ENCODE measurements at regions not wholly inside any gene's neighbourhood (a gene's known extent, or its start where the extent isn't known, plus 50 kb on each side); places are given as distances from the start of the nearest gene placed in this dataset.

DNA sequence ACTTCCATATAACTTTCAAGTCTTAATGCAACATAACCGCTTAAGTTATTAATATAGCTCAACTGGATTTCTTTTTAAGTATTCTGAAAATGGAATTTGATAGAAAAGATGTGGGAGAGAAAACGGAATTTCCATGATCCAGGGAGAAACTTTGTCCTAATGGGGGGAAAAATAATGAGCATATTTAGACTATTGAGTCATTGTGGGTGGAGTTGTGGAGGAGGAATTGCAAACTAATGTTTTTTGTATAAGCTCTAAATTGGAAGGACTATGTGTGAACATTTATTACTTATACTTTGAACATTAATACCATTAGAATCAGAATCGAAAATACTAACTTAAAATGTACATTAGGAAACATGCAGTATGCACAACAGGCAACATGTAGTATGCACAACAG, 159.9 kb upstream of the NEGR1 start (continued):
- TF ChIP-seq BACH2 (CRISPR knock-in tag; IDR thresholded peaks at IDR 0.05; ENCODE audit: borderline replicate concordance), result no peak

DNA sequence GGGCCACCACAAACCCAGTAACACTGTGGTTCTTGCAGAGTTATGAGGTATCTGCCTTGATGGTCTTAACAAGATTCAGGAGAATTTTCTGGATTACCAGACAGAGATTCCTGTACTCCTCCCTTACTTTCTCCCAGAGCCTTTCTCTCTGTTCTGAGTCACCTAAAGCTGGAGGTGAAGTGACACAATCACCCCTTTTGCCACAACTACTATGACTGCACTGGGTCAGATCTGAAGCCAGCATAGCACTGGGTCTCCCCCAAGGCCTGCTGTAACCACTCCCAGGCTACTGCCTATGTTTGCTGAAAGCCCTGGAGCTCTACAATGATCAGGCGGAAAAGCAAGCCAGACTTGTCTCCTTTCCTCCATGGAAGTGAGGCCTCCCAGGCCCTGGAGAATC, 156.7 kb upstream of the NEGR1 start:
- ATAC-seq, result no peak

DNA sequence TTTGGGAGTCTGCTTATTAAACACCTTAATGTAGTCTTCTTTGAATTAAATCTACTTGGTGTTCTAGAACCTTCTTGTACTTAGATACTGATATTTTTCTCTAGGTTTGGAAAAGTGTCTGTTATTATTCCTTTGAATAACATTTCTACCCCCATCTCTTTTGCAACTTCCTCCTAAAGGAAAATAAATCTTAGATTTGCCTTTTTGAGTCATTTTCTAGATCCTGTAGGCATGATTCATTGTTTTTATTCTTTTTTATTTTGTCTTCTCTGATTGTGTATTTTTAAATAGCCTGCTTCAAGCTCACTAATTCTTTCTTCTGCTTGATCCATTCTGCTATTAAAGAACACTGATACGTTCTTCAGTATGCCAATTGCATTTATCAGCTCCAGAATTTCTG, 155.9 kb upstream of the NEGR1 start:
- TF ChIP-seq ZNF70 (CRISPR knock-in tag; IDR thresholded peaks at IDR 0.05), result no peak
- no peak for TF ChIP-seq ZFP30 (CRISPR knock-in tag; IDR thresholded peaks at IDR 0.05)
- no peak for TF ChIP-seq ISL1 (CRISPR knock-in tag; IDR thresholded peaks at IDR 0.05)
- ATAC-seq, result no peak

More for the DNA sequence above, 156.7 kb upstream of the NEGR1 start:
- TF ChIP-seq OSR1 (CRISPR knock-in tag; IDR thresholded peaks at IDR 0.05), result no peak
- TF ChIP-seq SNAI2 (CRISPR knock-in tag; IDR thresholded peaks at IDR 0.05), result no peak
- TF ChIP-seq ZFP30 (CRISPR knock-in tag; IDR thresholded peaks at IDR 0.05), result no peak
- TF ChIP-seq, protein P1, sequence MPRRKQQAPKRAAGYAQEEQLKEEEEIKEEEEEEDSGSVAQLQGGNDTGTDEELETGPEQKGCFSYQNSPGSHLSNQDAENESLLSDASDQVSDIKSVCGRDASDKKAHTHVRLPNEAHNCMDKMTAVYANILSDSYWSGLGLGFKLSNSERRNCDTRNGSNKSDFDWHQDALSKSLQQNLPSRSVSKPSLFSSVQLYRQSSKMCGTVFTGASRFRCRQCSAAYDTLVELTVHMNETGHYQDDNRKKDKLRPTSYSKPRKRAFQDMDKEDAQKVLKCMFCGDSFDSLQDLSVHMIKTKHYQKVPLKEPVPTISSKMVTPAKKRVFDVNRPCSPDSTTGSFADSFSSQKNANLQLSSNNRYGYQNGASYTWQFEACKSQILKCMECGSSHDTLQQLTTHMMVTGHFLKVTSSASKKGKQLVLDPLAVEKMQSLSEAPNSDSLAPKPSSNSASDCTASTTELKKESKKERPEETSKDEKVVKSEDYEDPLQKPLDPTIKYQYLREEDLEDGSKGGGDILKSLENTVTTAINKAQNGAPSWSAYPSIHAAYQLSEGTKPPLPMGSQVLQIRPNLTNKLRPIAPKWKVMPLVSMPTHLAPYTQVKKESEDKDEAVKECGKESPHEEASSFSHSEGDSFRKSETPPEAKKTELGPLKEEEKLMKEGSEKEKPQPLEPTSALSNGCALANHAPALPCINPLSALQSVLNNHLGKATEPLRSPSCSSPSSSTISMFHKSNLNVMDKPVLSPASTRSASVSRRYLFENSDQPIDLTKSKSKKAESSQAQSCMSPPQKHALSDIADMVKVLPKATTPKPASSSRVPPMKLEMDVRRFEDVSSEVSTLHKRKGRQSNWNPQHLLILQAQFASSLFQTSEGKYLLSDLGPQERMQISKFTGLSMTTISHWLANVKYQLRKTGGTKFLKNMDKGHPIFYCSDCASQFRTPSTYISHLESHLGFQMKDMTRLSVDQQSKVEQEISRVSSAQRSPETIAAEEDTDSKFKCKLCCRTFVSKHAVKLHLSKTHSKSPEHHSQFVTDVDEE (CRISPR knock-in tag; IDR thresholded peaks at IDR 0.05), result no peak
- no peak for TF ChIP-seq GLIS3 (CRISPR knock-in tag; IDR thresholded peaks at IDR 0.05)
- TF ChIP-seq ZNF8 (CRISPR knock-in tag; IDR thresholded peaks at IDR 0.05), result no peak

DNA sequence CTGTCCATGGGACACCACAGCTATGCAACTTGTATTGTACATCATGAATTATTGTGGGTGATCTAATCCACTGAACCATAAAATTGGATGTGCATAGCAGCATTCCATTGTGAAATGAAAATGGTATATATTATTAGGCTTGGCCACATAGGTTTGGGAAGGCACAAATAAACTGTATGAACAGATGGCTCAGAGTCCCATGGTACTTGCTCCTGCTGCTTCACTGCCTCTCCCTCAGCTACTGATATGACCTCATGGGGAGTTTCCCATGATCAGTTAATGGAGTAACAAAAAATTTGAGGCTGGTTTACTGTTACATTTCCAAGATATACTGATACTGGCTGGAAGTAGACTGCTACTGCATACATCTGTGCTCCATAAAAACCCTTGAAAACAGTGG, 152.7 kb upstream of the NEGR1 start:
- TF ChIP-seq TOX (CRISPR knock-in tag; IDR thresholded peaks at IDR 0.05; ENCODE audit: borderline replicate concordance), result no peak
- TF ChIP-seq RARB (CRISPR knock-in tag; IDR thresholded peaks at IDR 0.05), result no peak
- TF ChIP-seq, protein P2, sequence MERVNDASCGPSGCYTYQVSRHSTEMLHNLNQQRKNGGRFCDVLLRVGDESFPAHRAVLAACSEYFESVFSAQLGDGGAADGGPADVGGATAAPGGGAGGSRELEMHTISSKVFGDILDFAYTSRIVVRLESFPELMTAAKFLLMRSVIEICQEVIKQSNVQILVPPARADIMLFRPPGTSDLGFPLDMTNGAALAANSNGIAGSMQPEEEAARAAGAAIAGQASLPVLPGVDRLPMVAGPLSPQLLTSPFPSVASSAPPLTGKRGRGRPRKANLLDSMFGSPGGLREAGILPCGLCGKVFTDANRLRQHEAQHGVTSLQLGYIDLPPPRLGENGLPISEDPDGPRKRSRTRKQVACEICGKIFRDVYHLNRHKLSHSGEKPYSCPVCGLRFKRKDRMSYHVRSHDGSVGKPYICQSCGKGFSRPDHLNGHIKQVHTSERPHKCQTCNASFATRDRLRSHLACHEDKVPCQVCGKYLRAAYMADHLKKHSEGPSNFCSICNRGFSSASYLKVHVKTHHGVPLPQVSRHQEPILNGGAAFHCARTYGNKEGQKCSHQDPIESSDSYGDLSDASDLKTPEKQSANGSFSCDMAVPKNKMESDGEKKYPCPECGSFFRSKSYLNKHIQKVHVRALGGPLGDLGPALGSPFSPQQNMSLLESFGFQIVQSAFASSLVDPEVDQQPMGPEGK (CRISPR knock-in tag; IDR thresholded peaks at IDR 0.05; ENCODE audit: borderline replicate concordance), result no peak
- TF ChIP-seq OSR1 (CRISPR knock-in tag; IDR thresholded peaks at IDR 0.05), result no peak
- no peak for TF ChIP-seq ZFP3 (CRISPR knock-in tag; IDR thresholded peaks at IDR 0.05)
- no peak for TF ChIP-seq BACH2 (CRISPR knock-in tag; IDR thresholded peaks at IDR 0.05; ENCODE audit: borderline replicate concordance)
- TF ChIP-seq, protein P3, sequence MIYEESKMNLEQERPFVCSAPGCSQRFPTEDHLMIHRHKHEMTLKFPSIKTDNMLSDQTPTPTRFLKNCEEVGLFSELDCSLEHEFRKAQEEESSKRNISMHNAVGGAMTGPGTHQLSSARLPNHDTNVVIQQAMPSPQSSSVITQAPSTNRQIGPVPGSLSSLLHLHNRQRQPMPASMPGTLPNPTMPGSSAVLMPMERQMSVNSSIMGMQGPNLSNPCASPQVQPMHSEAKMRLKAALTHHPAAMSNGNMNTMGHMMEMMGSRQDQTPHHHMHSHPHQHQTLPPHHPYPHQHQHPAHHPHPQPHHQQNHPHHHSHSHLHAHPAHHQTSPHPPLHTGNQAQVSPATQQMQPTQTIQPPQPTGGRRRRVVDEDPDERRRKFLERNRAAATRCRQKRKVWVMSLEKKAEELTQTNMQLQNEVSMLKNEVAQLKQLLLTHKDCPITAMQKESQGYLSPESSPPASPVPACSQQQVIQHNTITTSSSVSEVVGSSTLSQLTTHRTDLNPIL (CRISPR knock-in tag; IDR thresholded peaks at IDR 0.05; ENCODE audit: low read depth), result no peak
- TF ChIP-seq, protein P4, sequence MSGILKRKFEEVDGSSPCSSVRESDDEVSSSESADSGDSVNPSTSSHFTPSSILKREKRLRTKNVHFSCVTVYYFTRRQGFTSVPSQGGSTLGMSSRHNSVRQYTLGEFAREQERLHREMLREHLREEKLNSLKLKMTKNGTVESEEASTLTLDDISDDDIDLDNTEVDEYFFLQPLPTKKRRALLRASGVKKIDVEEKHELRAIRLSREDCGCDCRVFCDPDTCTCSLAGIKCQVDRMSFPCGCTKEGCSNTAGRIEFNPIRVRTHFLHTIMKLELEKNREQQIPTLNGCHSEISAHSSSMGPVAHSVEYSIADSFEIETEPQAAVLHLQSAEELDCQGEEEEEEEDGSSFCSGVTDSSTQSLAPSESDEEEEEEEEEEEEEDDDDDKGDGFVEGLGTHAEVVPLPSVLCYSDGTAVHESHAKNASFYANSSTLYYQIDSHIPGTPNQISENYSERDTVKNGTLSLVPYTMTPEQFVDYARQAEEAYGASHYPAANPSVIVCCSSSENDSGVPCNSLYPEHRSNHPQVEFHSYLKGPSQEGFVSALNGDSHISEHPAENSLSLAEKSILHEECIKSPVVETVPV (CRISPR knock-in tag; IDR thresholded peaks at IDR 0.05), result no peak
- no peak for TF ChIP-seq SNAI2 (CRISPR knock-in tag; IDR thresholded peaks at IDR 0.05)
- ATAC-seq, result no peak

DNA sequence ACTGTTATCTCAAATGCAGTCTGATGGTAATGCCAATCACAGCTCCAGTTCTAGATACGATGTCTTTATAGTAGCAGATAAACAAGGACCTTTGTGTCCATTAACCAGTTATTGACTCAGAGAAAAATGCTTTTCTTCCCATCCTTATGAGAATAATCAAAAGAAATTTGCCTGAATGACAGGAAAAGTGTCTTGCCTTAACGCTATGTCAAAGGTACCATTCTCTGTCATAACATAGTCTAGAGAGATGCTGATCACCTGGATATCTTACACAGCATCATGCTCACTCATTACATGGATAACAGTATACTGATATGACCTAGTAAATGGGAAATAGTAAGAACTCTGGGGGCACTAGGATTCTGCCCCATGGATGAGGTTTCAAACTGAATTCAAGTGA, 151.7 kb upstream of the NEGR1 start:
- TF ChIP-seq, protein P5, sequence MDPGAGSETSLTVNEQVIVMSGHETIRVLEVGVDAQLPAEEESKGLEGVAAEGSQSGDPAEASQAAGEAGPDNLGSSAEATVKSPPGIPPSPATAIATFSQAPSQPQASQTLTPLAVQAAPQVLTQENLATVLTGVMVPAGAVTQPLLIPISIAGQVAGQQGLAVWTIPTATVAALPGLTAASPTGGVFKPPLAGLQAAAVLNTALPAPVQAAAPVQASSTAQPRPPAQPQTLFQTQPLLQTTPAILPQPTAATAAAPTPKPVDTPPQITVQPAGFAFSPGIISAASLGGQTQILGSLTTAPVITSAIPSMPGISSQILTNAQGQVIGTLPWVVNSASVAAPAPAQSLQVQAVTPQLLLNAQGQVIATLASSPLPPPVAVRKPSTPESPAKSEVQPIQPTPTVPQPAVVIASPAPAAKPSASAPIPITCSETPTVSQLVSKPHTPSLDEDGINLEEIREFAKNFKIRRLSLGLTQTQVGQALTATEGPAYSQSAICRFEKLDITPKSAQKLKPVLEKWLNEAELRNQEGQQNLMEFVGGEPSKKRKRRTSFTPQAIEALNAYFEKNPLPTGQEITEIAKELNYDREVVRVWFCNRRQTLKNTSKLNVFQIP (CRISPR knock-in tag; IDR thresholded peaks at IDR 0.05; ENCODE audit: borderline replicate concordance, low read depth), result no peak
- TF ChIP-seq ARNTL (CRISPR knock-in tag; IDR thresholded peaks at IDR 0.05; ENCODE audit: borderline replicate concordance, low read depth) (no peak), RARB (CRISPR knock-in tag; IDR thresholded peaks at IDR 0.05) (no peak), CSDC2 (CRISPR knock-in tag; IDR thresholded peaks at IDR 0.05) (no peak), PPARA (CRISPR knock-in tag; IDR thresholded peaks at IDR 0.05; ENCODE audit: borderline replicate concordance) (no peak), TCF4 (CRISPR knock-in tag; IDR thresholded peaks at IDR 0.05; ENCODE audit: borderline replicate concordance) (no peak), ZNF8 (CRISPR knock-in tag; IDR thresholded peaks at IDR 0.05) (no peak), TOX (CRISPR knock-in tag; IDR thresholded peaks at IDR 0.05; ENCODE audit: borderline replicate concordance) (no peak)
- TF ChIP-seq, protein P4 (CRISPR knock-in tag; IDR thresholded peaks at IDR 0.05), result no peak
- TF ChIP-seq, protein P3 (CRISPR knock-in tag; IDR thresholded peaks at IDR 0.05; ENCODE audit: low read depth), result no peak
- no peak for ATAC-seq
